NCI-H526 treated with DMSO at 0.1 percent for 48 hours (cell line): ENCODE measurements at regions not wholly inside any gene's neighbourhood (a gene's known extent, or its start where the extent isn't known, plus 50 kb on each side); places are given as distances from the start of the nearest gene placed in this dataset.
A peak's percentile ranks its signal among the peaks of the same experiment; 100 is the strongest.

Source experiments
- DNase-seq: peaks from one replicate; lab custom pipeline; 2025; lab: John Stamatoyannopoulos, UW

- DNase-seq = no peak
Measured at GRCh38 chr5:38643616-38644015, 87.2 kb upstream of the LIFR start.

- no peak for DNase-seq
Measured at GRCh38 chr5:38645508-38645907, 89.1 kb upstream of the LIFR start.

- no peak for DNase-seq
Measured at GRCh38 chr5:38648703-38649291, 92.4 kb upstream of the LIFR start.

GRCh38 chr5:38650540-38650939 lies 94.1 kb upstream of the LIFR start:
- DNase-seq = no peak

GRCh38 chr5:38650946-38651345 lies 94.5 kb upstream of the LIFR start:
- DNase-seq = no peak

- no peak for DNase-seq
Measured at GRCh38 chr5:38651806-38652205, 95.4 kb upstream of the LIFR start.

GRCh38 chr5:38653389-38653788 lies 96.9 kb upstream of the LIFR start:
- no peak for DNase-seq

GRCh38 chr5:38655691-38656090 lies 99.2 kb upstream of the LIFR start:
- no peak for DNase-seq

GRCh38 chr5:38656568-38656967 lies 100.1 kb upstream of the LIFR start:
- no peak for DNase-seq

- no peak for DNase-seq
Measured at GRCh38 chr5:38657020-38657419, 100.6 kb upstream of the LIFR start.

- peak; percentile 63 for DNase-seq
Measured at GRCh38 chr5:38660194-38660668, 103.8 kb upstream of the LIFR start.

- DNase-seq = no peak
Measured at GRCh38 chr5:38662090-38662489, 105.6 kb upstream of the LIFR start.

GRCh38 chr5:38663249-38663648 lies 106.8 kb upstream of the LIFR start:
- no peak for DNase-seq

- DNase-seq = no peak
Measured at GRCh38 chr5:38666668-38667498, 110.4 kb upstream of the LIFR start.

GRCh38 chr5:38667499-38667776 lies 111.0 kb upstream of the LIFR start:
- DNase-seq = no peak

GRCh38 chr5:38669361-38669880 lies 113.0 kb upstream of the LIFR start:
- no peak for DNase-seq

- DNase-seq = no peak
Measured at GRCh38 chr5:38670066-38670465, 113.6 kb upstream of the LIFR start.

GRCh38 chr5:38670878-38671277 lies 114.4 kb upstream of the LIFR start:
- no peak for DNase-seq

GRCh38 chr5:38672059-38672788 lies 115.8 kb upstream of the LIFR start:
- DNase-seq = no peak

GRCh38 chr5:38673671-38674071 lies 117.2 kb upstream of the LIFR start:
- no peak for DNase-seq

GRCh38 chr5:38675443-38675842 lies 119.0 kb upstream of the LIFR start:
- no peak for DNase-seq

GRCh38 chr5:38677636-38678035 lies 121.2 kb upstream of the LIFR start:
- no peak for DNase-seq

- no peak for DNase-seq
Measured at GRCh38 chr5:38678076-38678475, 121.6 kb upstream of the LIFR start.
